HG03571 (cell line): ENCODE measurements at regions not wholly inside any gene's neighbourhood (a gene's known extent, or its start where the extent isn't known, plus 50 kb on each side); places are given as distances from the start of the nearest gene placed in this dataset.

Experiments
- ATAC-seq: cut with Tn5 transposase; IDR thresholded peaks from one replicate; pipeline ENCODE4 v1.9.1; 2021; ENCODE audit not compliant: unreplicated experiment

- no peak for ATAC-seq
Measured at GRCh38 chr4:11624370-11624769, 195.7 kb upstream of the HS3ST1 start.

- no peak for ATAC-seq
Measured at GRCh38 chr4:11623726-11624037, 195.0 kb upstream of the HS3ST1 start.

GRCh38 chr4:11622961-11623725 lies 194.4 kb upstream of the HS3ST1 start:
- ATAC-seq: no peak

- no peak for ATAC-seq
Measured at GRCh38 chr4:11620861-11621260, 192.2 kb upstream of the HS3ST1 start.

GRCh38 chr4:11618666-11619282 lies 190.1 kb upstream of the HS3ST1 start:
- no peak for ATAC-seq

GRCh38 chr4:11616856-11617255 lies 188.2 kb upstream of the HS3ST1 start:
- no peak for ATAC-seq

- ATAC-seq: no peak
Measured at GRCh38 chr4:11615601-11616000, 186.9 kb upstream of the HS3ST1 start.

GRCh38 chr4:11614426-11614825 lies 185.7 kb upstream of the HS3ST1 start:
- no peak for ATAC-seq

GRCh38 chr4:11611868-11612267 lies 183.2 kb upstream of the HS3ST1 start:
- no peak for ATAC-seq

GRCh38 chr4:11609751-11610150 lies 181.1 kb upstream of the HS3ST1 start:
- no peak for ATAC-seq

GRCh38 chr4:11608992-11609391 lies 180.3 kb upstream of the HS3ST1 start:
- ATAC-seq: no peak

GRCh38 chr4:11606078-11606477 lies 177.4 kb upstream of the HS3ST1 start:
- ATAC-seq: no peak

- no peak for ATAC-seq
Measured at GRCh38 chr4:11605597-11605996, 176.9 kb upstream of the HS3ST1 start.

- ATAC-seq: no peak
Measured at GRCh38 chr4:11604821-11605220, 176.1 kb upstream of the HS3ST1 start.

- no peak for ATAC-seq
Measured at GRCh38 chr4:11603591-11604194, 175.0 kb upstream of the HS3ST1 start.

- ATAC-seq: no peak
Measured at GRCh38 chr4:11602606-11603340, 174.1 kb upstream of the HS3ST1 start.

GRCh38 chr4:11599064-11599463 lies 170.4 kb upstream of the HS3ST1 start:
- ATAC-seq: no peak

- ATAC-seq: no peak
Measured at GRCh38 chr4:11598591-11598990, 169.9 kb upstream of the HS3ST1 start.

- ATAC-seq: no peak
Measured at GRCh38 chr4:11597506-11597905, 168.8 kb upstream of the HS3ST1 start.

GRCh38 chr4:11596989-11597388 lies 168.3 kb upstream of the HS3ST1 start:
- no peak for ATAC-seq

GRCh38 chr4:11593576-11594116 lies 165.0 kb upstream of the HS3ST1 start:
- ATAC-seq: no peak

- no peak for ATAC-seq
Measured at GRCh38 chr4:11592276-11592675, 163.6 kb upstream of the HS3ST1 start.
